B cell (primary cell): ENCODE measurements at regions not wholly inside any gene's neighbourhood (a gene's known extent, or its start where the extent isn't known, plus 50 kb on each side); places are given as distances from the start of the nearest gene placed in this dataset.

Experiments
- ATAC-seq: fragments of 200-7000 bp; cut with Tn5 transposase; one replicate; pipeline ENCODE4 v1.10.0; 2021; ENCODE audit warnings: low read depth, mild to moderate bottlenecking, moderate number of reproducible peaks, moderate library complexity
- CTCF ChIA-PET: fragments of 350-600 bp; sonication (Branson Sonifier 250); formaldehyde crosslinking; loops from one replicate; lab custom pipeline; 2021; ENCODE audit warnings: antibody characterized with exemption, inconsistent platforms; lab: Charles Lee
- POLR2A ChIA-PET: fragments of 350-600 bp; sonication (Branson Sonifier 250); formaldehyde crosslinking; loops from one replicate; lab custom pipeline; 2021; ENCODE audit warnings: antibody characterized with exemption; lab: Charles Lee
- DNase-seq: peaks from one replicate; pipeline ENCODE4 v3.0.0; 2013
- H2AFZ ChIP-seq: 2 replicates; pipeline ENCODE4 v1.6.1; 2012; ENCODE audit warnings: mild to moderate bottlenecking, low read depth, low read length; ENCODE audit not compliant: insufficient read depth, poor library complexity, severe bottlenecking
- H3K27ac ChIP-seq, 2 donors: 1 replicate in 1 of 2; 2 replicates in 1 of 2; pipeline ENCODE4 v1.5.1; 2012 to 2013; ENCODE audit warnings: low read length in 2 of 2, mild to moderate bottlenecking in 2 of 2, moderate library complexity in 1 of 2
- H3K27me3 ChIP-seq, 4 experiments: fragments of 200-600 bp in 1 of 4; sonication (generic) in 1 of 4; replicated peaks in 1 of 4; 1 replicate in 2 of 4; 2 replicates in 2 of 4; pipeline versions ENCODE4 v1.6.1 to v1.7.0; 2013 to 2016; ENCODE audit warnings: low read length in 3 of 4, mild to moderate bottlenecking in 2 of 4, mixed read lengths in 1 of 4, moderate library complexity in 1 of 4; ENCODE audit not compliant: insufficient read depth in 4 of 4, control insufficient read depth in 3 of 4; ENCODE audit errors: control extremely low read depth in 1 of 4
- H3K36me3 ChIP-seq, 2 experiments: replicated peaks in 1 of 2; 1 replicate in 1 of 2; 2 replicates in 1 of 2; pipeline versions ENCODE4 v1.6.1 to v1.7.1; 2013; ENCODE audit warnings: low read length in 1 of 2; ENCODE audit not compliant: insufficient read depth in 2 of 2, control insufficient read depth in 1 of 2; ENCODE audit errors: control extremely low read depth in 1 of 2, extremely low read depth in 1 of 2
- H3K4me1 ChIP-seq, 2 donors: fragments of 200-600 bp in 1 of 2; sonication (generic) in 1 of 2; 1 replicate in 1 of 2; 2 replicates in 1 of 2; pipeline versions ENCODE4 v1.5.1 to v1.6.1; 2013 to 2017; ENCODE audit warnings: low read length in 2 of 2; ENCODE audit not compliant: control insufficient read depth in 2 of 2, insufficient read depth in 2 of 2
- H3K4me2 ChIP-seq: replicated peaks from 2 replicates; pipeline ENCODE3; 2012; ENCODE audit warnings: mild to moderate bottlenecking, low read depth, low read length; ENCODE audit not compliant: poor library complexity, severe bottlenecking
- H3K4me3 ChIP-seq, 5 experiments: fragments of 200-600 bp in 1 of 5; sonication (generic) in 1 of 5; 1 replicate in 3 of 5; 2 replicates in 2 of 5; pipeline versions ENCODE4 v1.5.1 to v1.7.0; 2011 to 2016; ENCODE audit warnings: low read length in 4 of 5, mild to moderate bottlenecking in 4 of 5, low read depth in 2 of 5, control low read depth in 1 of 5, moderate library complexity in 1 of 5; ENCODE audit not compliant: insufficient read depth in 1 of 5; ENCODE audit errors: control extremely low read depth in 1 of 5, extremely low read depth in 1 of 5
- H3K79me2 ChIP-seq: fragments of 200-600 bp; sonication (generic); one replicate; pipeline ENCODE4 v1.6.0; 2016; ENCODE audit warnings: low read length; ENCODE audit not compliant: control insufficient read depth, insufficient read depth
- H3K9ac ChIP-seq: fragments of 200-600 bp; sonication (generic); 2 replicates; pipeline ENCODE4 v1.6.1; 2017; ENCODE audit warnings: mild to moderate bottlenecking, low read length, moderate library complexity
- H3K9me3 ChIP-seq, 3 donors: one replicate each; pipeline versions ENCODE4 v1.6.1 to v1.7.1; 2013; ENCODE audit warnings: low read length in 2 of 3; ENCODE audit not compliant: control insufficient read depth in 2 of 3, insufficient read depth in 1 of 3; ENCODE audit errors: control extremely low read depth in 1 of 3
- H4K20me1 ChIP-seq: 2 replicates; pipeline ENCODE4 v1.6.0; 2012; ENCODE audit warnings: mild to moderate bottlenecking, low read length; ENCODE audit not compliant: insufficient read depth, control insufficient read depth, poor library complexity, severe bottlenecking
- H3K27ac Mint-ChIP-seq: one replicate; pipeline ENCODE4 v1.8.0; 2021; ENCODE audit warnings: mixed read lengths
- H3K27me3 Mint-ChIP-seq: one replicate; pipeline ENCODE4 v1.8.0; 2021; ENCODE audit warnings: mixed read lengths
- H3K4me1 Mint-ChIP-seq: one replicate; pipeline ENCODE4 v1.8.0; 2021; ENCODE audit warnings: mixed read lengths
- H3K4me3 Mint-ChIP-seq: one replicate; pipeline ENCODE4 v1.8.0; 2021; ENCODE audit warnings: mixed read lengths
- H3K9me3 Mint-ChIP-seq: one replicate; pipeline ENCODE4 v1.8.0; 2022; ENCODE audit warnings: mixed read lengths; ENCODE audit not compliant: insufficient read depth
- EZH2 ChIP-seq: IDR thresholded peaks from 2 replicates; pipeline ENCODE4 v1.6.1; 2012; ENCODE audit warnings: borderline replicate concordance, low read depth, mild to moderate bottlenecking, moderate library complexity, low read length; ENCODE audit not compliant: insufficient read depth, poor library complexity, severe bottlenecking
- WGBS: methylation state at CpG from one replicate; pipeline ENCODE4 v1.1.5; 2013; ENCODE audit warnings: missing lambda C conversion rate; ENCODE audit not compliant: insufficient coverage; 5-methylcytosine and 5-hydroxymethylcytosine counted together
- intact Hi-C: fragments of 100-400 bp; cut with micrococcal nuclease; formaldehyde crosslinking; loops from one replicate; pipeline ENCODE4 v1.10.0; 2022
- TF ChIP-seq, protein P1 (sequence below): fragments of 200-600 bp; IDR thresholded peaks from one replicate; pipeline ENCODE4 v1.8.0; 2022; ENCODE audit warnings: antibody characterized with exemption, mild to moderate bottlenecking

DNA sequence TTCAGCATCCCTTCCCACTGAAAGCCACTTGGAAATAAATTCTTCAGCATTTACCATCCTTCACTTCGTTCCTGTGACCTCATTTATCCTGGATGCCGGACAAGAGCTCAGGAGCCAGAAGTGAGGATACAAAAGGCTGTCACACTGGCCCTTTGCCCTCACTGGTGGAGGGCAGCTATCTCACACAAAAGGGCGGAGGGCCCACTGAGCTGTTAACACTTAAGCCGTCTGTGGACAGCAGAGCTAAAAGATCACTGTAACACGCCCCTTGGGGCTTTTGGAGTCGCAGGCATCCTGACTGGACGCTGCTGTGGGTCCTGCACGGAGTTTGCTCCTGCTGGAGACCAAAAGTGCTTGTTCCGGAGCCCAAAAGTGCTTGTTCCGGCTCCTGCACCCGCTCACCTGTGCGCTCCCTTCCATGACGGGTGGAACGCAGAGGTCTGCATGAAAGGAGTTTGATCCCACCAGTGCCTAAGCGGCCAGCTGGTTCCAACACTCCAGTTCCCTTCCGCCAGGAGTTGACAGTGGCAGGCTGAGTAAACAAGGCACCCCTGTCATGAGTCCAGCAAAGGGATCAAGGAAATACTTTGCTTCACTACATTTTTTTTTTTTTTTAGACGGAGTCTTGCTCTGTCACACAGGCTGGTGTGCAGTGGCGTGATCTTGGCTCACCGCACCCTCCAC, 572.0 kb upstream of the LINC00305 start:
- no peak overlapping the region for H3K4me2 ChIP-seq

DNA sequence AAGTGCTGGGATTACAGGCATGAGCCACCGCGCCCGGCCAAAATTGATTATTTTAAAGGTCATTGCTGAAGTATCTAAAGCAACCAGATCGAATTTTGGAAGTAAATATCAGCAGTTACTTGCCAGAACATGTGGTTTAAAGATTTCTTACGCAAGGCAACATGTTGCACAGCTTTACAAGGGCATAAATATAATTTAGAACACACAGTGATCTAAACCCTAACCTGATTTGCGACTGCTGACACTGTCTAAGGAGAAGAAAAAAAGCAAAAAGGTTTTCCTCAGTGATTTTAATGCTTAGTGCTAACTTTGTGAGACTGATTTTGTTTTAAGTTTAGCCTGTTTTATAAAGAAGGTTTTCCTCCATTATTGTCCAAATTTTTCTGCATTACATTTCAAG, 569.9 kb upstream of the LINC00305 start:
- Histone ChIP-seq H3K36me3 (no peaks in the 10 kb centered on the region), H4K20me1 (no peaks in the 10 kb centered on the region), H3K9ac (no peak overlapping the region), H3K4me1 (peaks cover 5 to 6% of the 10 kb centered on the region in 2 donors), H3K4me2 (no peak overlapping the region), H3K79me2 (no peaks in the 10 kb centered on the region), H3K27ac (no peak overlapping the region), H3K9me3 (peaks cover 1 to 6% (median 5%) of the 10 kb centered on the region in 3 donors), H3K27me3 (no peaks in the 10 kb centered on the region), H3K4me3 (no peak overlapping the region), H2AFZ (no peak overlapping the region)
- DNase-seq = no peak
- no peak overlapping the region for H3K27ac Mint-ChIP-seq
- intact Hi-C loops = no loop called here
- ChIA-PET POLR2A (no interaction called here), CTCF (no interaction called here)
- no peak for TF ChIP-seq EZH2
- TF ChIP-seq, protein P1, sequence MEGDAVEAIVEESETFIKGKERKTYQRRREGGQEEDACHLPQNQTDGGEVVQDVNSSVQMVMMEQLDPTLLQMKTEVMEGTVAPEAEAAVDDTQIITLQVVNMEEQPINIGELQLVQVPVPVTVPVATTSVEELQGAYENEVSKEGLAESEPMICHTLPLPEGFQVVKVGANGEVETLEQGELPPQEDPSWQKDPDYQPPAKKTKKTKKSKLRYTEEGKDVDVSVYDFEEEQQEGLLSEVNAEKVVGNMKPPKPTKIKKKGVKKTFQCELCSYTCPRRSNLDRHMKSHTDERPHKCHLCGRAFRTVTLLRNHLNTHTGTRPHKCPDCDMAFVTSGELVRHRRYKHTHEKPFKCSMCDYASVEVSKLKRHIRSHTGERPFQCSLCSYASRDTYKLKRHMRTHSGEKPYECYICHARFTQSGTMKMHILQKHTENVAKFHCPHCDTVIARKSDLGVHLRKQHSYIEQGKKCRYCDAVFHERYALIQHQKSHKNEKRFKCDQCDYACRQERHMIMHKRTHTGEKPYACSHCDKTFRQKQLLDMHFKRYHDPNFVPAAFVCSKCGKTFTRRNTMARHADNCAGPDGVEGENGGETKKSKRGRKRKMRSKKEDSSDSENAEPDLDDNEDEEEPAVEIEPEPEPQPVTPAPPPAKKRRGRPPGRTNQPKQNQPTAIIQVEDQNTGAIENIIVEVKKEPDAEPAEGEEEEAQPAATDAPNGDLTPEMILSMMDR = no peak
- H3K4me3 Mint-ChIP-seq = no peak overlapping the region
- no CpG with 5 or more reads among the region's 6 CpGs for WGBS
- H3K27me3 Mint-ChIP-seq = no peaks in the 10 kb centered on the region
- H3K4me1 Mint-ChIP-seq = peaks cover 9% of the 10 kb centered on the region
- no peaks in the 10 kb centered on the region for H3K9me3 Mint-ChIP-seq
- ATAC-seq = no peak

More for the DNA sequence above, 572.0 kb upstream of the LINC00305 start:
- no peak for ATAC-seq
- H3K36me3 ChIP-seq = no peaks in the 10 kb centered on the region
- no peak overlapping the region for H3K4me3 ChIP-seq
- DNase-seq = no peak
- H3K4me3 Mint-ChIP-seq = no peak overlapping the region
- H4K20me1 ChIP-seq = no peaks in the 10 kb centered on the region
- H3K27me3 Mint-ChIP-seq = no peaks in the 10 kb centered on the region
- TF ChIP-seq, protein P1 = no peak
- TF ChIP-seq EZH2 = no peak
- no peaks in the 10 kb centered on the region for H3K79me2 ChIP-seq
- intact Hi-C loops = no loop called here
- WGBS = 93% methylated on average over 18 of the region's 19 CpGs
- no peak overlapping the region for H3K9ac ChIP-seq
- H3K27me3 ChIP-seq = no peaks in the 10 kb centered on the region
- ChIA-PET CTCF (no interaction called here), POLR2A (no interaction called here)
- no peaks in the 10 kb centered on the region for H3K4me1 Mint-ChIP-seq
- no peak overlapping the region for H3K27ac Mint-ChIP-seq
- no peak overlapping the region for H2AFZ ChIP-seq
- H3K9me3 ChIP-seq = peaks cover 0 to 18% (median 1%) of the 10 kb centered on the region in 3 donors
- no peaks in the 10 kb centered on the region for H3K4me1 ChIP-seq
- peaks cover 2% of the 10 kb centered on the region for H3K9me3 Mint-ChIP-seq
- H3K27ac ChIP-seq = no peak overlapping the region
